ENCODE measurements at regions not wholly inside any gene's neighbourhood (a gene's known extent, or its start where the extent isn't known, plus 50 kb on each side); places are given as distances from the start of the nearest gene placed in this dataset.

- TF ChIP-seq CTCF (IDR thresholded peaks at IDR 0.05; ENCODE audit: low read depth, low read length) (no peak), POLR2A (IDR thresholded peaks at IDR 0.05; ENCODE audit: extremely low read depth, insufficient read length) (no peak)
These were observed 498.3 kb downstream of the ADGRL2 start for GRCh38 chr1:82299056-82299455.

Data from NB4 (cell line).